SK-N-DZ (cell line): ENCODE measurements at regions not wholly inside any gene's neighbourhood (a gene's known extent, or its start where the extent isn't known, plus 50 kb on each side); places are given as distances from the start of the nearest gene placed in this dataset.

ENCODE experiments used
- DNase-seq: peaks from one replicate; pipeline ENCODE4 v3.0.0-alpha.2; 2015; ENCODE audit warnings: low spot score

GRCh38 chr5:159385536-159385935, 55.2 kb upstream of the IL12B start:
- no peak for DNase-seq

GRCh38 chr5:159386028-159386711, 55.9 kb upstream of the IL12B start:
- no peak for DNase-seq

- DNase-seq: no peak
Measured at GRCh38 chr5:159392871-159393270, 62.6 kb upstream of the IL12B start.

GRCh38 chr5:159393854-159394274, 63.6 kb upstream of the IL12B start:
- DNase-seq: no peak

- DNase-seq: no peak
Measured at GRCh38 chr5:159395202-159395601, 64.9 kb upstream of the IL12B start.

GRCh38 chr5:159398936-159399335, 68.6 kb upstream of the IL12B start:
- no peak for DNase-seq

- no peak for DNase-seq
Measured at GRCh38 chr5:159400476-159400875, 70.2 kb upstream of the IL12B start.

- DNase-seq: no peak
Measured at GRCh38 chr5:159402311-159402710, 72.0 kb upstream of the IL12B start.

GRCh38 chr5:159402856-159403255, 72.6 kb upstream of the IL12B start:
- no peak for DNase-seq

- no peak for DNase-seq
Measured at GRCh38 chr5:159403906-159404681, 73.8 kb upstream of the IL12B start.

GRCh38 chr5:159405611-159406031, 75.3 kb upstream of the IL12B start:
- DNase-seq: no peak

- no peak for DNase-seq
Measured at GRCh38 chr5:159406571-159406970, 76.3 kb upstream of the IL12B start.

GRCh38 chr5:159409801-159410200, 79.5 kb upstream of the IL12B start:
- DNase-seq: no peak

- DNase-seq: no peak
Measured at GRCh38 chr5:159410480-159410879, 80.2 kb upstream of the IL12B start.

- DNase-seq: no peak
Measured at GRCh38 chr5:159411115-159411514, 80.8 kb upstream of the IL12B start.

GRCh38 chr5:159412284-159413046, 82.2 kb upstream of the IL12B start:
- DNase-seq: no peak

GRCh38 chr5:159414021-159414420, 83.7 kb upstream of the IL12B start:
- DNase-seq: no peak

GRCh38 chr5:159415301-159415937, 85.1 kb upstream of the IL12B start:
- no peak for DNase-seq

- DNase-seq: no peak
Measured at GRCh38 chr5:159416438-159416837, 86.2 kb upstream of the IL12B start.

- no peak for DNase-seq
Measured at GRCh38 chr5:159417170-159417569, 86.9 kb upstream of the IL12B start.

- DNase-seq: no peak
Measured at GRCh38 chr5:159419576-159419975, 89.3 kb upstream of the IL12B start.

GRCh38 chr5:159420940-159421339, 90.7 kb upstream of the IL12B start:
- no peak for DNase-seq
